GM19324 (cell line): ENCODE measurements at regions not wholly inside any gene's neighbourhood (a gene's known extent, or its start where the extent isn't known, plus 50 kb on each side); places are given as distances from the start of the nearest gene placed in this dataset.
"Not testable (repeated sequence)": the region's sequence is repeated elsewhere in the genome, so short reads cannot be mapped to it uniquely, and the experiment has no call there.

Experiments
- ATAC-seq: cut with Tn5 transposase; IDR thresholded peaks from one replicate; pipeline ENCODE4 v1.9.1; 2021; ENCODE audit warnings: mild to moderate bottlenecking, moderate library complexity; ENCODE audit not compliant: unreplicated experiment, low FRiP score

DNA sequence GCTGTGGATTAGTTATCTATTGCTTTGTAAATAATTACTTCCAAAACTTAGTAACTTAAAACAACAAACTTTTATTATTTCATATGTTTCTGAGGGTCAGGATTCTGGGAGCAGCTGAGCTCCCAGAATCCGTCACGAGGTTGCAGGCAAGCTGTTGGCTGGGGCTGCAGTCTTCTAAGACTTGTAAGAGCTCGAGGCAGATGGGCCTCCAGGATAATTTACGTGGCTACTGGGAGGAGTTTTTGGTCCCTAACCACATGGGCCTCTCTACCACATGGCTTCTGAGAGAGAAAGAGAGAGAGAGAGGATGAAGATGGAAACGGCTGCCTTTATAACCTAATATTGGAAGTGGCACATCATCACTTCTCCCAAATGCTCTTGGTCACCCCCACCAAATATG is 64.9 kb upstream of the SULF2 start:
- no peak for ATAC-seq

GRCh38 chr20:47849596-47849995 is 64.3 kb upstream of the SULF2 start:
- ATAC-seq = no peak

- ATAC-seq = no peak
Measured at GRCh38 chr20:47849006-47849405, 63.7 kb upstream of the SULF2 start.

- ATAC-seq = not testable (repeated sequence)
Measured at GRCh38 chr20:47848534-47848933, 63.3 kb upstream of the SULF2 start.

GRCh38 chr20:47847884-47848485 is 62.7 kb upstream of the SULF2 start:
- ATAC-seq = no peak

GRCh38 chr20:47847220-47847619 is 61.9 kb upstream of the SULF2 start:
- ATAC-seq = not testable (repeated sequence)

DNA sequence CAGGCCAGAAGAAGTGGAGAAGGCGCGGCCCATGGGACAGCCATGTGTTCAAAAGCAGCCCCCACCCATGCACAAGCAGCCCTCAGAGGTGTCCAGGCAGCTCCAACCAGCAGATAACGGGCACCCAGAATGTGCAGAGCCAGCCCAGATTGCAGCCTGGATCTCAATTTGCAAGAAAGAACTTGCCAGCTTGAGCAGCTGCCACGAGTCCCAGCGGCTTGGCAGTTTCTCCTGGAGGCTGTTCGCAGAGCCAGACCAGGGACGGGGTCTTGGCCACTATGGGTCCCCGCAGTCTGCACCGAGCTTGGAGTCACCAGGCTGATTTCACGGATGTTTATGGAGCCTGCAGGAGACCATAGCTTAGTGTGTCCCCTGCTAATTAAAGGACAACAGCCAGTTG is 61.4 kb upstream of the SULF2 start:
- ATAC-seq = not testable (repeated sequence)

- ATAC-seq = not testable (repeated sequence)
Measured at GRCh38 chr20:47845382-47845977, 60.2 kb upstream of the SULF2 start.

GRCh38 chr20:47844568-47844906 is 59.3 kb upstream of the SULF2 start:
- ATAC-seq = not testable (repeated sequence)

DNA sequence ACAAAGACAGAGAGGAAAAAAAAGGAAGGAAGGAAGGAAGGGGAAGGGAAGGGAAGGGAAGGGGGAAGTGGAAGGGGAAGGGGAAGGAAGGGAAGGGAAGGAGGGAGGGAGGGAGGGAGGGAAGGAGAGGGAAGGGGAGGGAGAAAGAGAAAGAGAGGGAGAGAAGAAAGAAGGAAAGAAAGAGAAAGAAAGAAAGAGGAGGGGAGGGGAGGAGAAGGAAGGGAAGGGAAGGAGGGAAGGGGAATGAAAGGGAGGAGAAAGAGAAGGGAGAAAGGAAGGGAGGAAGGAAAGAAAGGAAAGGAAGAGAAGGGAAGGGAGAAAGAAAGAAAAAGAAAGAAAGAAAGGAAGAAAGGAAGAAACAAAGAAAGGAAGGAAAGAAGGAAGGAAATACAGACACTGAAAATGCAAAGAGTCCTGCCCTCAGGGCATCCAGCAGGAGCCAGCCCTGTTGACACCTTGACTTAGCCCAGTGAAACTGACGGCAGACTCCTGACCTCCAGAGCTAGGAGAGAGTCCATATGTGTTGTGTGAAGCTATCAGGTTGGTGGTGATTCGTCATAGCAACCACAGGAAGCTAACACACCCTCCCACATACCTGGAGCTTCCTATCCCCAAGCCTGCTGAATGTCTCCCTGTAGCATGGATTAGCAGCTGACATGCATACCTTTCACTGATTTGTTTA is 58.7 kb upstream of the SULF2 start:
- ATAC-seq = no peak

DNA sequence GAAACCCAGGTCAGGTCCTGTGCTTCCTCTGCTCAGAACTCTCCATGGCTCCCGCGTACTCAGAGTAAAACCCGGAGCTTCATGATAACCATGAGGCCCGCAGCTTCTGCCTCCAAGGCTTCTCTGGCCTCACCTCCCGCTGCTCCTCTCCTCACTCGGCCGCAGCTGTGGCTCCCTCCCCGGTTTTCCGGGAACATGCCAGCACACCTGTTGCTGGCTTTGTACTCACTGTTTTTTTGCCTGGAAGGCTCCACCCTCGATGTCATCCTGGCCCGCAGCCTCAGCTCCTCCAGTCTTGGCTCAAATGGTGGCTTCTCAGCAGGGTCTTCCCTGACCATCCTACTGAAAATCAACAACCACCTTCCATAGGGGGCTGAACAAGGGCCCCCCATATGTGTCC is 57.7 kb upstream of the SULF2 start:
- ATAC-seq = not testable (repeated sequence)

GRCh38 chr20:47842004-47842403 is 56.7 kb upstream of the SULF2 start:
- not testable (repeated sequence) for ATAC-seq

- ATAC-seq = not testable (repeated sequence)
Measured at GRCh38 chr20:47836256-47836817, 51.1 kb upstream of the SULF2 start.
